Neutrophil (primary cell): ENCODE measurements at regions not wholly inside any gene's neighbourhood (a gene's known extent, or its start where the extent isn't known, plus 50 kb on each side); places are given as distances from the start of the nearest gene placed in this dataset.

Experiments used
- H3K27ac ChIP-seq: fragments of 200-600 bp; sonication (generic); 2 replicates; pipeline ENCODE4 v1.5.1; 2016; ENCODE audit warnings: mild to moderate bottlenecking, moderate library complexity
- H3K27me3 ChIP-seq: fragments of 200-600 bp; sonication (generic); 2 replicates; pipeline ENCODE4 v1.6.0; 2016; ENCODE audit warnings: mild to moderate bottlenecking
- H3K36me3 ChIP-seq: fragments of 200-600 bp; sonication (generic); 2 replicates; pipeline ENCODE4 v1.5.1; 2017
- H3K4me1 ChIP-seq, 2 experiments: fragments of 200-600 bp in 1 of 2; sonication (generic) in 1 of 2; 1 replicate in 1 of 2; 2 replicates in 1 of 2; pipeline versions ENCODE4 v1.5.1 to v1.6.1; 2013 to 2016; ENCODE audit warnings: low read depth in 1 of 2, low read length in 1 of 2, mild to moderate bottlenecking in 1 of 2, moderate library complexity in 1 of 2; ENCODE audit not compliant: control insufficient read depth in 1 of 2, insufficient read depth in 1 of 2
- H3K4me3 ChIP-seq, 2 experiments: fragments of 200-600 bp in 1 of 2; sonication (generic) in 1 of 2; 1 replicate in 1 of 2; 2 replicates in 1 of 2; pipeline ENCODE4 v1.5.1; 2013 to 2016; ENCODE audit warnings: low read depth in 1 of 2, low read length in 1 of 2, mild to moderate bottlenecking in 1 of 2, moderate library complexity in 1 of 2
- H3K9me3 ChIP-seq: fragments of 200-600 bp; sonication (generic); 2 replicates; pipeline ENCODE4 v1.5.1; 2016
- TF ChIP-seq, protein P1 (sequence below): fragments of 200-600 bp; sonication (generic); IDR thresholded peaks from 2 replicates; pipeline ENCODE4 v1.5.1; 2016; ENCODE audit warnings: antibody characterized with exemption

DNA sequence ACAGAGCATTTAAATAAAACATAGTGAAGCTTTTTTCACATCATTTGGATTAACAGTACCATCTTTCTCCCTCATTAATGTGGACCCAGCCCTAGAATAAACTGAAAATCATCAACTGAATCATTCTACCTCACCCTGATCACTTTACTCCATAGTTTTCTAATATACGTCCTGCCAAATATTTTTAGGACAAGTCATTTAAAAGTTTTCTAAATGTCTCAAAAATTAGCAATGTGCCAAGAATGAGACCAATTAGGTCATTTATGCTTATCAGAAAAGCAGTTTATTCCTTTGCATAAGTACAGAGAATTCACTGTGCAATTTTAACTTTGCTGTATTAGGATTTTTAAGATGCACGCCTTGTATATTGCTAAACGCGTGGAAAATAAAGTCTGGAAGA lies 284.4 kb downstream of the PIK3R1 start:
- no peaks in the 10 kb centered on the region for H3K36me3 ChIP-seq
- no peaks in the 10 kb centered on the region for H3K27me3 ChIP-seq
- TF ChIP-seq, protein P1, sequence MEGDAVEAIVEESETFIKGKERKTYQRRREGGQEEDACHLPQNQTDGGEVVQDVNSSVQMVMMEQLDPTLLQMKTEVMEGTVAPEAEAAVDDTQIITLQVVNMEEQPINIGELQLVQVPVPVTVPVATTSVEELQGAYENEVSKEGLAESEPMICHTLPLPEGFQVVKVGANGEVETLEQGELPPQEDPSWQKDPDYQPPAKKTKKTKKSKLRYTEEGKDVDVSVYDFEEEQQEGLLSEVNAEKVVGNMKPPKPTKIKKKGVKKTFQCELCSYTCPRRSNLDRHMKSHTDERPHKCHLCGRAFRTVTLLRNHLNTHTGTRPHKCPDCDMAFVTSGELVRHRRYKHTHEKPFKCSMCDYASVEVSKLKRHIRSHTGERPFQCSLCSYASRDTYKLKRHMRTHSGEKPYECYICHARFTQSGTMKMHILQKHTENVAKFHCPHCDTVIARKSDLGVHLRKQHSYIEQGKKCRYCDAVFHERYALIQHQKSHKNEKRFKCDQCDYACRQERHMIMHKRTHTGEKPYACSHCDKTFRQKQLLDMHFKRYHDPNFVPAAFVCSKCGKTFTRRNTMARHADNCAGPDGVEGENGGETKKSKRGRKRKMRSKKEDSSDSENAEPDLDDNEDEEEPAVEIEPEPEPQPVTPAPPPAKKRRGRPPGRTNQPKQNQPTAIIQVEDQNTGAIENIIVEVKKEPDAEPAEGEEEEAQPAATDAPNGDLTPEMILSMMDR = no peak
- no peak overlapping the region for H3K4me3 ChIP-seq
- no peak overlapping the region for H3K27ac ChIP-seq
- no peaks in the 10 kb centered on the region for H3K4me1 ChIP-seq
- peaks cover 3% of the 10 kb centered on the region for H3K9me3 ChIP-seq

DNA sequence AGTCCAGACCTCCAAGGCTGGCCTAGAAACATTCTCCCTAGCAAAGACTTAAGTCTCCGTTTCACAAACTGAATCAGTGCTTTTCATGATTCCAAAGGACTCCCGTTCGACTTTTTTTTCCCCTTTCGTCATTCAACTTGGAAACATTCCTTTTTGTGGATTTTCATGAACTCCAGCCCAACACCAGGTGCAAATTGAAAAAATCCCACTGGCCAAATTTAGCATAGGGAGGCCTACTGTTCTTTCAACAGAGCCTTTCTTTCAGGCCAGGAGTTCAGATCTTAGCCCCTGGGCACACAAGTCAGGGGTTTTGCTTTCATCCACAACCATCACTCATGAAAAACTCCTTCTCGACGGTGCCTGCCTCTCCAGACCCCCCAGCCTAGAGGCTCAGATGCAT lies 285.3 kb downstream of the PIK3R1 start:
- Histone ChIP-seq H3K27me3 (no peaks in the 10 kb centered on the region), H3K9me3 (peaks cover 3% of the 10 kb centered on the region), H3K36me3 (no peaks in the 10 kb centered on the region), H3K4me1 (no peaks in the 10 kb centered on the region), H3K27ac (no peak overlapping the region), H3K4me3 (no peak overlapping the region)
- TF ChIP-seq, protein P1 = no peak

DNA sequence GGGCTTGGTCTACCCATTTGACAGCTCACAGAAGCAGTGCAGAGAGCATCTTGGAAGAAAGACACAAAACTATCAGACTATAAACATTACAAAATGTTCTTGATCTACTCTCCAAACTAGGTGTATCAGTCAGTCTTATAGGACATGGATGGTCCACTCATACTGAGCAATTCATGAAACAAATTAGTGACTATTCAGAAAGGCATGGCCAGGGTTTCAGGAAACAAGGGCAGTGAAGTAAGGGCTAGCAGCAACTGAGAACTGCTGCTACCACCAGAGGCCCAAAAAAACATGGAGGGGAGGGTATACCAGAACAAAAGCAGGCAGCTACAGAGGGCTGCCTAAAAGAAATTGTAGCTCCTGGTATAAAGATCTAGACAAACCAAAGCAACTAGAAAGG lies 287.0 kb downstream of the PIK3R1 start:
- no peaks in the 10 kb centered on the region for H3K9me3 ChIP-seq
- H3K4me1 ChIP-seq = no peaks in the 10 kb centered on the region
- H3K4me3 ChIP-seq = no peak overlapping the region
- no peaks in the 10 kb centered on the region for H3K27me3 ChIP-seq
- TF ChIP-seq, protein P1 = no peak
- no peaks in the 10 kb centered on the region for H3K36me3 ChIP-seq
- H3K27ac ChIP-seq = no peak overlapping the region

GRCh38 chr5:68504306-68504705 lies 288.8 kb downstream of the PIK3R1 start:
- H3K9me3 ChIP-seq = no peaks in the 10 kb centered on the region
- H3K4me3 ChIP-seq = no peak overlapping the region
- TF ChIP-seq, protein P1 = no peak
- H3K4me1 ChIP-seq = no peaks in the 10 kb centered on the region
- no peak overlapping the region for H3K27ac ChIP-seq
- no peaks in the 10 kb centered on the region for H3K36me3 ChIP-seq
- no peaks in the 10 kb centered on the region for H3K27me3 ChIP-seq

- TF ChIP-seq, protein P1 = no peak
- no peaks in the 10 kb centered on the region for H3K27me3 ChIP-seq
These were observed 290.6 kb downstream of the PIK3R1 start for GRCh38 chr5:68505917-68506860.

More at GRCh38 chr5:68505917-68506860, 290.6 kb downstream of the PIK3R1 start:
- no peak overlapping the region for H3K4me3 ChIP-seq
- H3K4me1 ChIP-seq = no peaks in the 10 kb centered on the region
- H3K9me3 ChIP-seq = no peaks in the 10 kb centered on the region
- no peak overlapping the region for H3K27ac ChIP-seq
- H3K36me3 ChIP-seq = no peaks in the 10 kb centered on the region
